ENCODE measurements at regions not wholly inside any gene's neighbourhood (a gene's known extent, or its start where the extent isn't known, plus 50 kb on each side); places are given as distances from the start of the nearest gene placed in this dataset.
"Not testable (repeated sequence)": the region's sequence is repeated elsewhere in the genome, so short reads cannot be mapped to it uniquely, and the experiment has no call there.

- DNase-seq = no peak
Measured at GRCh38 chr5:44048276-44048984, 340.8 kb downstream of the FGF10 start.

GRCh38 chr5:44046619-44047364 is 342.4 kb downstream of the FGF10 start:
- no peak for DNase-seq

- not testable (repeated sequence) for DNase-seq
Measured at GRCh38 chr5:44044549-44044948, 344.7 kb downstream of the FGF10 start.

- no peak for DNase-seq
Measured at GRCh38 chr5:44028226-44028625, 361.0 kb downstream of the FGF10 start.

- DNase-seq = no peak
Measured at GRCh38 chr5:44022622-44023021, 366.6 kb downstream of the FGF10 start.

GRCh38 chr5:44011518-44011917 is 377.7 kb downstream of the FGF10 start:
- DNase-seq = no peak

GRCh38 chr5:44002381-44002901 is 386.8 kb downstream of the FGF10 start:
- DNase-seq = no peak

GRCh38 chr5:44001675-44002380 is 387.4 kb downstream of the FGF10 start:
- DNase-seq = no peak

- no peak for DNase-seq
Measured at GRCh38 chr5:44001236-44001635, 388.0 kb downstream of the FGF10 start.

GRCh38 chr5:43997647-43998272 is 391.5 kb downstream of the FGF10 start:
- no peak for DNase-seq

- no peak for DNase-seq
Measured at GRCh38 chr5:43996221-43996620, 393.0 kb downstream of the FGF10 start.

GRCh38 chr5:43994352-43994708 is 391.4 kb downstream of the NNT start:
- no peak for DNase-seq

- DNase-seq = no peak
Measured at GRCh38 chr5:43993634-43994351, 390.8 kb downstream of the NNT start.

- DNase-seq = no peak
Measured at GRCh38 chr5:43985411-43985810, 382.4 kb downstream of the NNT start.

- DNase-seq = no peak
Measured at GRCh38 chr5:43981556-43981955, 378.6 kb downstream of the NNT start.

- no peak for DNase-seq
Measured at GRCh38 chr5:43973908-43974307, 370.9 kb downstream of the NNT start.

- DNase-seq = no peak
Measured at GRCh38 chr5:43973318-43973717, 370.3 kb downstream of the NNT start.

GRCh38 chr5:43967165-43967564 is 364.2 kb downstream of the NNT start:
- no peak for DNase-seq

GRCh38 chr5:43959144-43959543 is 356.2 kb downstream of the NNT start:
- DNase-seq = no peak

- no peak for DNase-seq
Measured at GRCh38 chr5:43947935-43948334, 345.0 kb downstream of the NNT start.

GRCh38 chr5:43941806-43942205 is 338.8 kb downstream of the NNT start:
- no peak for DNase-seq

- no peak for DNase-seq
Measured at GRCh38 chr5:43940562-43940961, 337.6 kb downstream of the NNT start.

GRCh38 chr5:43926923-43927322 is 323.9 kb downstream of the NNT start:
- DNase-seq = no peak
